GM21717 (cell line): ENCODE measurements at regions not wholly inside any gene's neighbourhood (a gene's known extent, or its start where the extent isn't known, plus 50 kb on each side); places are given as distances from the start of the nearest gene placed in this dataset.

ENCODE experiments used
- ATAC-seq: cut with Tn5 transposase; IDR thresholded peaks from one replicate; pipeline ENCODE4 v1.9.1; 2021; ENCODE audit warnings: mild to moderate bottlenecking, moderate library complexity; ENCODE audit not compliant: unreplicated experiment

DNA sequence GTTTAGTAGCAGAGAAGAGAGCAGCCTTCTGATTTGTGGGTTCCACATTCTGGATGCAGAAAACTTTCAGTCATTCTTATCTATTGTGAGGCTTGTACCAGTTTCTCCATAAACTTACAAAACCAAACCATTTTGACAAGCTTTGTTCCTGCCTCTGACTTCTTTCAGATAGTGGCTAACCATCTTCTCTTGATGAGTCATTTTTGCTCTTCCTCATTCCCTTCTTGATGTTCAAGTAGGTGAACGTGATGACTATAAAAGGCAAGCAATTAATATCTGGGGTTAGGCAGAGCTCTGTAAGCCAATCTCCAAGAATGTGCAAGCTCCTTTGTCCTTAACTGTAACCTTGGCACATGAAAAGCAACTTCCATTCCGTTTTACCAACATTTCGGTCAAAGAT, 2083.1 kb upstream of the PIK3C3 start:
- ATAC-seq = no peak

DNA sequence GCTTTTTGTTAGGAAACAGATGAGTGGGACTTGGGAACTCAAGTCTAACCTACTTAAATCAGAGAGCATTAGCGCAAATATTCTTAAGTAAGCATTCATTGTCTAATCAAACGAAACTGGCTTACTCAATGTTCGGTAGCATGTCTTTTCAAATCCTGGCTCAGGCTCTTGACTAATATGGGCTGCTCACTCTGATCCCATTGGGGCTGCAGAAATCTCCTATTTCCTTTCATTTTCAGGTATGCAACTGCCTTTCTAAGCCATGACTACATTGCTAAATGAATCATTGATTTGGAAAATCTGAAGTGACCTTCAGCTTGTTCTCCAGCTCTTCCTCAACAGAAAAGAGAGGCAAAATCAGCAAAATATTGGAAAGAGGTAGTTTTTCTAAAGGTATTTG, 2084.4 kb upstream of the PIK3C3 start:
- ATAC-seq = no peak

- no peak for ATAC-seq
These were observed 2091.1 kb upstream of the PIK3C3 start for GRCh38 chr18:39863916-39864315.

DNA sequence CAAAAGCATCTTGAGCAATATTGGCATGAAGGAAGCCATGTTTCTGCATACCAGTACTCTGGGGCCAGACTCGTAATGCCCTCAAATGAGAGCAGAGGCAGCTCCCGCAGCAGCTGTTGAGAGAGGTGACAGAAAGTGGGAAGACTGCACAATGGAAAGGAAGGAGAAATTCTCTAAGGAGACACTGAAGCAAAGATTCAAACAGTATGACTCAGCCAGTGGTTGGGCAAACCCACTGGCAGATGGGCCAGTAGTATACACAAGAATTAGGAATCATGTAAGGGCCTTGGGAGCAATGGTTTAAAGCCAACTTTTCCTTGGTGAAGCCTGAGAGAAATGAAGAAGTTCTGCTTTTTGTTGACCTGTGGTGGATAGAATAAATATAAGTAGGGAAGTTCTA, 2092.7 kb upstream of the PIK3C3 start:
- ATAC-seq = no peak

GRCh38 chr18:39854291-39854690, 2100.7 kb upstream of the PIK3C3 start:
- no peak for ATAC-seq

DNA sequence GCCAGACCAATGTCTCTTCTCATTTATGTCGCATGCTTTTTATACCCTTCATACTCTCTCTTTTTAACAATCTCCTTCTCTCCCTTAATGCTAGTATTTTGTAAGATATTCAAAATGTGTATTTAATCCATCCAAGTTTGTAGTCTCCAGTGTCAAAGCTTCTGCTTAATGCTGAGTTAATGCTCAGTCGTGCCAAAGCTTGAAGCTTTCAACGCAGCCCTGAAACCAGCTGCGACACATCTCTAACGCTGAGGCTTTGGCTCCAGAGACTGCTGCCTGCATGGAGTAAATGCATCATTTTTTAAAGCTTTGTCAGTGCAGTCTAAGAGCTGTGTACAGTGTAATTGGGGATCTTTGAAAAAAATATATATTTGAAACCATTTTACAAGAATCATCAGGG, 2108.8 kb upstream of the PIK3C3 start:
- no peak for ATAC-seq

GRCh38 chr18:39845631-39846030, 2109.4 kb upstream of the PIK3C3 start:
- no peak for ATAC-seq

GRCh38 chr18:39845106-39845505, 2109.9 kb upstream of the PIK3C3 start:
- no peak for ATAC-seq

GRCh38 chr18:39843546-39843945, 2111.5 kb upstream of the PIK3C3 start:
- ATAC-seq = no peak

DNA sequence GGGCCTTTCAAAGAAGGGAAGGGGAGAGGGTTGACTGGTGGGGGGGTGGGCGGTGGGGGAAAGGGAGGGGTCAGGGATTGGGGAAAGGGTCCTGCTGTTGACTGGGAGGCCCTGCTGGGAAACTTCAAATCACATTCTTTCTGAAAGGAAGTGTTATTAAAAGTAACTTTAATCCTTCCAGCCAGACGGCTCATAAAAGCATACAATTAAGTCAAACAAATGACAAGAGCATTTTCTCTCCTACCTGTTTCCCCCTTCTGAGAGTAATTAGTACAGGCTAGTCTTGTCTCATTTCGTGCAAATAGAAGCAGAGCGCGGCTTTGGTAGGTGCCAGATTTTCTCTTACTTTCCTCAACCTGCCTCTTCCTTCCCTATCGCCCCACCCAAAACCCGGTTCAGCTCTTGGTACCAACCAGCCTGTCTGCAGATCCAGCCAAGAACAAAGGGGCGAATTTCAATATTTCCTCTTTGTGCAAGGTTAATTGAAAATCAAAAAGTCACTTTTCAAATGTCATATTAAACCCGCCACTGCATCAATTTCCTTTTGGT, 2112.6 kb upstream of the PIK3C3 start:
- no peak for ATAC-seq

GRCh38 chr18:39841482-39842365, 2113.3 kb upstream of the PIK3C3 start:
- ATAC-seq = no peak

DNA sequence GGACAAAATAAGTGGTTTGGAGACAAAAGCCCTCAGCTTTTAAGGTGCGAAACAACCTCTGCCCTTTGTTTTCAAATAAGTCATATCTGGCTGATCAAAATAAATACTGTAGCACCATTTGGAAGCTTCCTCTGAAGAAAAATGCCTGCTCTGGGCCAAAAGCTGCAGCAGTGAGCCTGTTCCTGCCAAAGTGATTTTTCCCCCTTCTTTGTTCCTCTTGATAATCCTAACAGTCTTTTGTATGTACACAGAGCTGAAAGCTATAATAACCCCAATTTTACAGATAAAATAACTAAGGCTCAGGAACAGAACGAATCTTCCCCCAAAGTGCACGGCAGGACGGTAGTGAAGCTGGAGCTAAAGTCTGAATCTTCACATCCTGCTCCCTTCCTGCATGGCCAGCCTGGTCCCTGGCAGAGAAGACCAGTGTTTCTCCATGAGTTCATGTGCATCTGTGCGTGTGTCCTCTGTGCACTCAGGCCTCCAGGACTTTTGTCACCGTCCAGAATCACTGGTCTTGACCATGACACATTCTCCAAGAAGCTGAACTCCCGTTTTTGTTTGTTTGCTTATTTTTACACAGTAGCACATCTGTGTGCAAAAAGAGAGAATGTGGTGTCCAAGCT, 2114.1 kb upstream of the PIK3C3 start:
- no peak for ATAC-seq

DNA sequence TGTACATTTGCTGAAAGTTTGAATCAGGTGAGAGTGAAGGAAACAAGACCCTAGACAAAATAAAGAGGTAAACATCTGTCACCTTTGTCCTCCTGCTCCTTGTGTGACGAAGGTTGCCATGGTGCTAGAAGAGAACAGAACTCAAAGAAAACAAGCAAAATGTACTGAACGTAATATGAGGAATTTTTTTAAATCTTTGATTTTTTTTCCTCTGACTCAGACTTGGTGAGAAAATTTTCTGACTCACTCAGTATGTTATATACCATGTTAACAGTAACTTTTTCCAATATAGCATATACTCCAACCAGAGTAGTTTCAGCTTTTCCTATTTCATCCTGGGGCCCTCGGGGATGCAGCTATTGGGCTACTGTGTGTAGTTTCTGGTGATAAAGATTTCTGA, 2114.6 kb upstream of the PIK3C3 start:
- ATAC-seq = no peak

- ATAC-seq = no peak
These were observed 2115.3 kb upstream of the PIK3C3 start for GRCh38 chr18:39839782-39840181.

GRCh38 chr18:39838831-39839230, 2116.2 kb upstream of the PIK3C3 start:
- no peak for ATAC-seq

DNA sequence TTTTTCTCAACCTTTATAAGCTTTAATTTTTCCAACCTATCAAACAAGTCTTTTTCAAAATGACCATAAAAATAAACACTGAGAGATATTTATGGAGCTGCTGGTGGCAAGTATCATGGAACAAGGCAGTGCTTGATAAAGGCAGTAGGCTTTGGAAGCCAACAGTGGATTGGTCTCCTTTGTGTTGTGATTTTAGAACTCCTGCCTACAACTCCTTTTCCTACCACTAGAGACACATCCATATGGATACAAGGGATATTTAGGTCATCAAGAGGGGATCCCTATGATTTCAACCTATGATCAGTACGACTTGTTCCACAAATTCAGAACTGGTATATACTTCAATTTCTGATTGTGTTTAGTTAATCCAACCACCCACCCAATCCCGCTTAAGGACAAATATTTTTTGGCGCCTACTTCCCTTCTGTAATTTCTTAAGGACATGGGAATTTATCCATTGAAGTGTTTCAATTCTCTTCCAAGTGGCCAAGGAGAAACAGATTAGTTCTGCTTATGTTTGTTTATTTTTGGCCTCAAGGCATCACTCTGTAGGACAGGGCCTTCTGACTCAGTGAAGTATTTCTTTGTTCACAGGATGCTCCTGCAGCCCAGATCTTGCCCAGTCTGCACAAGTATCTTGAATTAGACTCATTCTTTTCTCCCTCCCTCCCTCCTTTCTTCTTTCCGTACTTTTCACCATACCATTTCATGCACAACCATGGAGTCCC, 2119.6 kb upstream of the PIK3C3 start:
- ATAC-seq = no peak

- no peak for ATAC-seq
These were observed 2120.4 kb upstream of the PIK3C3 start for GRCh38 chr18:39834636-39835035.

DNA sequence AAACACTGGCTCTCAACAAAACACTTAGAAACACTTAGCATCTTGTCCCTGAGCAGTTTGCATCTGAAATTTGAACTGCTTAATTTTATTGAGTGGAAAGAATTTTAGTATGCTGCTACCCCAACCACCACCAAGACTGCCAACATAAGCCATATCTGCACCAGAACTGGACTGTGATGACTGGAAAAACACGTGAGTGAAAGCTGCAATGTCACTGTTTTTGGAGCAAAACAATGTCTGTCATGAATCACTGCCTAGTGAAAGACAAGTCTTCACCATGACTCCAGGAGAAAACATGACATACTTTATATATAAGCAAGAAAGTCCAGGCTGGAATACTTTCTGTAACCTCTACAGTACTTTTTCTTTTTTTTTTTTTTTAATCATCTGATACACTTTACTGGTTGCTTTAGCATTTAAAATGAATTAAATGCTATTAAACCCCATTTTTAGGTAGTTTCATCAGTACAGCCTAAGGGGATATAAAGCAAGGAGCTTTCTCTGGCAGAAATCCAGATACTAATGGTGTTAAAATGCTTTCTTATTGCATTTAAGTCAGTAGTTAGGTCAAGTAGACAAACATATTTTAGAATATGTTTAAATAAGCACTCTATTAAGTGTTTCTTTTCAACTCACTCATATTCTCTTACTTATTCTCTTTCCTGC, 2129.4 kb upstream of the PIK3C3 start:
- no peak for ATAC-seq

- ATAC-seq = no peak
These were observed 2148.5 kb upstream of the PIK3C3 start for GRCh38 chr18:39806525-39806924.

DNA sequence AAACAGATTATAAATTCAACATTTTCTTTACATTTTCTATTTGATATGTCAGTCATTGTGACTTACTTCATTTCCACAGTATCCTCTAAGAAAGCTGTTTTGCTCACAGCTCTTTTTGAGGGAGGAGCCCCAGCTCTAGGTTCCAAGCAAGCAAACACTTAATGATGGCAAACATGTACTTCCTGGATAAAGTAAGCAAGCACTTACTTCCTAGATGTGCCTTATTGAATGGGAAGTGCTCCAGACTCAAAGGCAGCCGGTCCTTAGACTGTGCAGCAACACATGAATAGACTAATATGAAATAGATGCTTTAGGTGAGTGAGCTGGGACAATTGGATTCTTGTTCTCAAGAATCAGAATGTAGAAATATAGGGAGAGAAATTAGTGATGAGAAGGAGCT, 2149.8 kb upstream of the PIK3C3 start:
- ATAC-seq = no peak

GRCh38 chr18:39802648-39803229, 2152.3 kb upstream of the PIK3C3 start:
- no peak for ATAC-seq
